Naive thymus-derived CD8-positive, alpha-beta T cell (primary cell): ENCODE measurements at regions not wholly inside any gene's neighbourhood (a gene's known extent, or its start where the extent isn't known, plus 50 kb on each side); places are given as distances from the start of the nearest gene placed in this dataset.
A peak's percentile ranks its signal among the peaks of the same experiment; 100 is the strongest.

ENCODE experiments used
- ATAC-seq, 2 donors: fragments of 150-1000 bp; cut with Tn5 transposase in 1 of 2; sonication (Bioruptor Pico), chemical (Tn5 transposase) in 1 of 2; 1 replicate in 1 of 2; 2 replicates in 1 of 2; pipeline ENCODE4 v1.10.0; 2021; ENCODE audit warnings: mild to moderate bottlenecking in 2 of 2, moderate library complexity in 2 of 2
- POLR2A ChIA-PET: fragments of 350-600 bp; sonication (Branson Sonifier 250); formaldehyde crosslinking; loops from one replicate; lab custom pipeline; 2021; ENCODE audit warnings: antibody characterized with exemption; lab: Charles Lee
- DNase-seq, 10 donors: peaks; one replicate each; pipeline versions ENCODE4 v3.0.0 to v3.0.0-alpha.2; 2020 to 2022
- H3K27ac Mint-ChIP-seq, 10 donors: one replicate each; pipeline ENCODE4 v1.8.0; 2020 to 2022; ENCODE audit warnings: mild to moderate bottlenecking in 10 of 10, mixed read lengths in 10 of 10, moderate library complexity in 4 of 10, inconsistent platforms in 1 of 10
- H3K27me3 Mint-ChIP-seq, 5 donors: one replicate each; pipeline ENCODE4 v1.8.0; 2021 to 2022; ENCODE audit warnings: mixed read lengths in 5 of 5
- H3K36me3 Mint-ChIP-seq, 3 donors: one replicate each; pipeline ENCODE4 v1.8.0; 2020 to 2022; ENCODE audit warnings: mixed read lengths in 3 of 3, mild to moderate bottlenecking in 2 of 3, inconsistent platforms in 1 of 3
- H3K4me1 Mint-ChIP-seq, 4 donors: one replicate each; pipeline ENCODE4 v1.8.0; 2021 to 2022; ENCODE audit warnings: mixed read lengths in 4 of 4
- H3K4me3 Mint-ChIP-seq, 10 donors: one replicate each; pipeline ENCODE4 v1.8.0; 2020 to 2022; ENCODE audit warnings: mild to moderate bottlenecking in 10 of 10, mixed read lengths in 10 of 10, moderate library complexity in 6 of 10, inconsistent platforms in 1 of 10
- H3K9me3 Mint-ChIP-seq, 9 donors: one replicate each; pipeline ENCODE4 v1.8.0; 2020 to 2022; ENCODE audit warnings: mixed read lengths in 9 of 9, mild to moderate bottlenecking in 3 of 9, inconsistent platforms in 1 of 9, moderate library complexity in 1 of 9

DNA sequence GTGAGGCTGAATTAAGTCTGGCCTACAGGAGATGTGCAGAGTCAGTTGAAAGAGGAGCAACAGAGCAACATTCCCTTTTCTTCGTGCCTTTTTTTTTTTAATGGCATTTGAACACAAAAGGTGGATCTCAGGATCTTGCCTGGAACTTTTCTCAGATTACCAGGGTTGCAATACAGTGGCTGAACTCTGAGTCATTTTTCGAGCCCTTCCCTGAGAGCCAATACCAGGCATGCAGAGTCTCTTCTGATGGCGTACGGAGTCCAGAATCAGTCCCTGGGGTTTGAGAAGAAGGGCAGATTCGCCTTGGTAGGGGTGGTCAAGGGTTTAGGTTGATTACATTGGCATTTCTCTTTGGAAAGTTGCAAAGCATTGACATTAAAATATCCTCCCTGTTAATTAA lies 271.5 kb downstream of the GAS1 start:
- peaks cover 0 to 1% (median 0%) of the 10 kb centered on the region in 3 donors for H3K36me3 Mint-ChIP-seq
- no peak overlapping the region for H3K4me3 Mint-ChIP-seq
- DNase-seq (no peak), ATAC-seq (no peak)
- POLR2A ChIA-PET, result no interaction called here
- peaks cover 0 to 8% (median 3%) of the 10 kb centered on the region in 5 donors for H3K27me3 Mint-ChIP-seq
- peaks cover 0 to 1% (median 0%) of the 10 kb centered on the region in 4 donors for H3K4me1 Mint-ChIP-seq
- peaks cover 0 to 4% (median 2%) of the 10 kb centered on the region in 9 donors for H3K9me3 Mint-ChIP-seq
- no peak overlapping the region for H3K27ac Mint-ChIP-seq

DNA sequence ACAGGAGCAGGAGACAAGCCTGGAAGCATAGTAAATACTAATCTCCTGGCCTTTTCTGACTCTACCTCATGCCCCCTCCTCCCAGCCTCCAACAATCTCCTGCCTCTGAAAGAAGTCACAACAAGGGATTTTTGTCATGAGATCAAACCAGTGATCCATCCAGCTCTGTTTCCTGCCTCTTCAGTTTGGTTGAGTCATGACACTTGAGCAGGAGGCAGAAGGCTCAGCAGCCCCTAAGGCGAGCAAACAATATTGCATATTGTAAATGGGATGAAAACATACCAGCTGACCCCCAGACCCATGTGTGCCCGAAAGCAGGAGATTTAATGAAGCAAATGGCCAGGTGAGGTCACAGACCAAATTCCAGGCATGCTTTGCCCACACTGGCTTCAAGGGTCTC lies 272.8 kb downstream of the GAS1 start:
- H3K9me3 Mint-ChIP-seq, result peaks cover 0 to 14% (median 6%) of the 10 kb centered on the region in 9 donors
- ATAC-seq (no peak), DNase-seq (no peak)
- no peak overlapping the region for H3K4me3 Mint-ChIP-seq
- POLR2A ChIA-PET, result no interaction called here
- peaks cover 0 to 1% (median 0%) of the 10 kb centered on the region in 4 donors for H3K4me1 Mint-ChIP-seq
- H3K36me3 Mint-ChIP-seq, result peaks cover 0 to 4% (median 0%) of the 10 kb centered on the region in 3 donors
- no peak overlapping the region for H3K27ac Mint-ChIP-seq
- peaks cover 0 to 8% (median 5%) of the 10 kb centered on the region in 5 donors for H3K27me3 Mint-ChIP-seq

DNA sequence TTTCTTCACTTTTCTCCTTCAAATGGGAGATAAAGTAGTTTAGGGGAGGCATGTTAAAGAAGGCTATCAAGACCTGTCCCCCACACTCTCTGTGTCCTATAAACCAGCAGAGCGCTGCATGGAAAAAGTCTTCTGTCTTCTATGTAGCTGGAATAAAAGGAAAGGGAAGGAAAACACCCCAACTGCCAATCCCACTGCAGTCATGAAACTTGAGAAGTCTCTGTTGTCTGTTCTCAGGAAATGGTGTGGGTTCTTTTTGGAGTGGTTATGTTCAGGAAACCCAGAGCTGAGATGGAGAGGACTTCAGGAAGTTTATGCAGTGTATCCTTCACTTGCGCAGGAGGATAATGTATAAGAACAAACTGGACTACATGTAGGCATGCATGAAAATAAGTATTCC lies 274.3 kb downstream of the GAS1 start:
- ATAC-seq, result no peak
- no peaks in the 10 kb centered on the region for H3K4me1 Mint-ChIP-seq
- POLR2A ChIA-PET, result no interaction called here
- H3K27me3 Mint-ChIP-seq, result peaks cover 0 to 7% (median 4%) of the 10 kb centered on the region in 5 donors
- no peak overlapping the region for H3K27ac Mint-ChIP-seq
- H3K36me3 Mint-ChIP-seq, result peaks cover 0 to 4% (median 0%) of the 10 kb centered on the region in 3 donors
- H3K4me3 Mint-ChIP-seq, result no peak overlapping the region
- peaks cover 0 to 14% (median 6%) of the 10 kb centered on the region in 9 donors for H3K9me3 Mint-ChIP-seq
- no peak for DNase-seq

DNA sequence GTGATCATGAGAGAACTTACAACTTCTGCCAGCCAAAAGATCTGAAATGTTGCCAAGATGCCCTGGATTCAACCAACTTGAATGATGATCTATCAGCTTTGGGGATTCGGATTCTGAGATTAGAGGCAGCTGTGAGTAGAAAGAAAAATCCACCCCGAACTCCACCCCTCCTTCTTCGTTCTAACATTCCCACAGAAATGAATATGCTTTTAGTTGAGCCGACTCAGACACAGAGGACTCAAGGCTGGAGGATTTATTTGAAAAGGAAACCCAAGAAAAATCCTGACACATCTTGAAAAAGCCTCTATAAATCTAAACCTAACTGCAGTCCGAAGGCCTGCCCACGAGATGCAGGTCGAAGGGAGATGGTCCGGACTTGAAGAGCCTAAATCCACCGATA lies 275.0 kb downstream of the GAS1 start:
- POLR2A ChIA-PET, result no interaction called here
- no peak overlapping the region for H3K27ac Mint-ChIP-seq
- peaks cover 0 to 10% (median 5%) of the 10 kb centered on the region in 5 donors for H3K27me3 Mint-ChIP-seq
- DNase-seq (no peak), ATAC-seq (no peak)
- no peaks in the 10 kb centered on the region for H3K4me1 Mint-ChIP-seq
- H3K4me3 Mint-ChIP-seq, result no peak overlapping the region
- peaks cover 0 to 4% (median 0%) of the 10 kb centered on the region in 3 donors for H3K36me3 Mint-ChIP-seq
- peaks cover 0 to 14% (median 6%) of the 10 kb centered on the region in 9 donors for H3K9me3 Mint-ChIP-seq

DNA sequence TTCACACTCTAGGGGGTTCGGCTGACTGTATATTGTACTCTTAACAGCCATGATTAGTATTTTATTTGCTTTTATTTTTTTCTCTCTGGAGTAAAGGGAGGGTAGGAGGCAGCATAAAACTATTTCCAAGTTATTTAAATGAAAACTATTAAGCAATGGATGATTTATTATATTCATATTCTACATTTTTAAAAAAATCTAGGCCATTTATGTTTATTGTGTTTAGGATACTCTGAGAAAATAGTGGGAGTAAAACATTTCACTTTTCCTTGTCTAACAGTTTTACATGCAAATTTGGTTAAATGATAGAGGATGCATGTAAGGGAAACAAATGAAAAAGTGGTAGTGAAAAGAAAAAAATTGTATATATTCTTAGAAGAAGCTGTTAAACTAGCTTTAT lies 276.3 kb downstream of the GAS1 start:
- peaks cover 0 to 16% (median 5%) of the 10 kb centered on the region in 5 donors for H3K27me3 Mint-ChIP-seq
- POLR2A ChIA-PET, result no interaction called here
- ATAC-seq, result no peak
- peaks cover 0 to 14% (median 6%) of the 10 kb centered on the region in 9 donors for H3K9me3 Mint-ChIP-seq
- H3K4me1 Mint-ChIP-seq, result peaks cover 0 to 5% (median 3%) of the 10 kb centered on the region in 4 donors
- peaks cover 0 to 4% (median 0%) of the 10 kb centered on the region in 3 donors for H3K36me3 Mint-ChIP-seq
- no peak overlapping the region for H3K27ac Mint-ChIP-seq
- H3K4me3 Mint-ChIP-seq, result no peak overlapping the region
- DNase-seq, result no peak

DNA sequence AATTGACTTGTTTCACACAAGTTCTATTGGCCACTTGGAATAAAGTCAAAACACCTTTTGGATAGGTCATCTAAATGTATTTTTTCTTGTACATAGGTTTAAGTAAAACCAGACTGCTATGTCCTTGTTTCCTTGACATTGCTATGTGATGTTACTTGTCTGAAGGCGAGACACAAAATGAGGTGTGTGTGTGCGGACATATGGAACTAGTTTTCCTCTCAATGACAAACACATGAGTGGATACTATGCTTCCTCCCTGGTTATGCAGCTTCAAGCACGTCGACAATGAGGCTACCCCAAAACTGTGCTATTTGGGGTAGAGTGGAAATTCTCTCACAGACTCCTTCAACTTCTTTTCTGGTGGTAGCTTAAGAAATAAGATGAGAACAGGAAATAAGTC lies 276.8 kb downstream of the GAS1 start:
- H3K4me1 Mint-ChIP-seq, result peaks cover 0 to 5% (median 3%) of the 10 kb centered on the region in 4 donors
- no peak overlapping the region for H3K27ac Mint-ChIP-seq
- ATAC-seq (no peak), DNase-seq (no peak)
- H3K27me3 Mint-ChIP-seq, result peaks cover 0 to 21% (median 5%) of the 10 kb centered on the region in 5 donors
- POLR2A ChIA-PET, result no interaction called here
- H3K4me3 Mint-ChIP-seq, result no peak overlapping the region
- H3K36me3 Mint-ChIP-seq, result peaks cover 0 to 4% (median 0%) of the 10 kb centered on the region in 3 donors
- peaks cover 0 to 14% (median 6%) of the 10 kb centered on the region in 9 donors for H3K9me3 Mint-ChIP-seq

DNA sequence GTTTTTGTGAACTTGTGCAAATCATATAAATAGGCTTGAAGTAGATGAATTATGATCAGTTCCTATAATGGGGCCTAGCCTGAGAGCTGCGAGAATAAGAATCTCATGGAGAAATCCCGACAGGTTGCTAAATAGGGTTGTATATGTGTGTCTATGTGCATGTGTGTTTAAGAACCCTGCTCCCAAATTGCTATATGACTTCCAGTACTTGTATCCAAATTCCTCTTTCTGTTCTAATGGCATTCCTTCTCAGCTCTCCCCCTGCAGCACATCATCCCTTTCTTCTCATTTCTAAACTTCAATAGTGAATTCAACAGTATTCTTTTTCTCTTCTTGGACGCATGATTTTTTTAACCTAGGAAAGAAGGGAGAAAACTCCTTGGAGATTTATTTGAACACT lies 277.2 kb downstream of the GAS1 start:
- Mint-ChIP-seq H3K36me3 (peaks cover 0 to 4% (median 0%) of the 10 kb centered on the region in 3 donors), H3K27ac (peak overlapping the region in 1 of 10 donors; percentile 4), H3K4me3 (no peak overlapping the region), H3K9me3 (peaks cover 0 to 14% (median 6%) of the 10 kb centered on the region in 9 donors), H3K4me1 (peaks cover 0 to 5% (median 3%) of the 10 kb centered on the region in 4 donors), H3K27me3 (peaks cover 0 to 23% (median 5%) of the 10 kb centered on the region in 5 donors)
- ATAC-seq (no peak), DNase-seq (no peak)
- POLR2A ChIA-PET, result no interaction called here

DNA sequence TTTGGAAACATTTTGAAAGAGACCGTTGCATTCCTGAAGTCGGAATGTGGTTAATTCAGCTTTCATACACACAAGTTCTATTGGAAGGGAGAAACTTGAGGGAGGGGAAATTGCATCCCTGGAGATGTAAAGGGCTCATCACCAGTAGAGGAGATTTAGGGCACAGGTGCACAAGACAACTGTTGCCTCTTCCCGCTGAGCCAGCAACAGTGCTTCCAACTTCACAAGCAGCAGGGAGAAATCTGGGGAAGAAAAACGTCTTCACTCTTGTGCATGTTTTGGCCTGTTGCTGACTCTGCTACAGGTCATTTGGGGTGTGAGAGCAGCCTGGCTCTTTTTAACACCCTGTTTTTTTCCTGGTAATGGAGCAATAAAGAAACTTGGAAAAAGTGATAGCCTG lies 277.9 kb downstream of the GAS1 start:
- peaks cover 0 to 14% (median 6%) of the 10 kb centered on the region in 9 donors for H3K9me3 Mint-ChIP-seq
- POLR2A ChIA-PET, result no interaction called here
- no peak for ATAC-seq

DNA sequence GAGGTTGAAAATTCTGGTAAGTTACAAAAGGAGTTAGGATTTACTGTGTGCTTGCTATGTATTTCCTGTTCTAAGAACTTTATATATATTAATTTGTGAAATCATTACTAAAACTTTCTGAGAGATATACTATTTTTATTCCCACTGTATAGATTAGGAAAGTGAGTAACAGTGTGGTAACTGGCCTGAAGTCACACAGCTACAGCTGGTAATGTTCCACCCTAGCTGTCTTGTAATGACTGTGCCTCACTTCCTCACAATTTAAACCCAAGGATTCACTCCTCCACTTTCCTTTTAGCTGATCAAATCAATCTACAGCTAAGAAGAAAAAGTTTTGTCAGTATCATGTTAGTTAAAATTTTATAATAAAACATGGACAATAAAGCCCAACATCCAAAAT lies 278.8 kb downstream of the GAS1 start:
- Mint-ChIP-seq H3K4me3 (no peak overlapping the region), H3K27ac (no peak overlapping the region), H3K9me3 (peaks cover 0 to 14% (median 6%) of the 10 kb centered on the region in 9 donors), H3K27me3 (peaks cover 0 to 28% (median 5%) of the 10 kb centered on the region in 5 donors), H3K4me1 (peaks cover 0 to 5% (median 3%) of the 10 kb centered on the region in 4 donors), H3K36me3 (peaks cover 0 to 4% (median 0%) of the 10 kb centered on the region in 3 donors)
- ATAC-seq, result no peak
- POLR2A ChIA-PET, result no interaction called here
- no peak for DNase-seq

More for the DNA sequence above, 277.9 kb downstream of the GAS1 start:
- Mint-ChIP-seq H3K36me3 (peaks cover 0 to 4% (median 0%) of the 10 kb centered on the region in 3 donors), H3K4me1 (peaks cover 0 to 5% (median 3%) of the 10 kb centered on the region in 4 donors), H3K27me3 (peaks cover 0 to 28% (median 5%) of the 10 kb centered on the region in 5 donors), H3K4me3 (no peak overlapping the region), H3K27ac (no peak overlapping the region)
- DNase-seq, result no peak

DNA sequence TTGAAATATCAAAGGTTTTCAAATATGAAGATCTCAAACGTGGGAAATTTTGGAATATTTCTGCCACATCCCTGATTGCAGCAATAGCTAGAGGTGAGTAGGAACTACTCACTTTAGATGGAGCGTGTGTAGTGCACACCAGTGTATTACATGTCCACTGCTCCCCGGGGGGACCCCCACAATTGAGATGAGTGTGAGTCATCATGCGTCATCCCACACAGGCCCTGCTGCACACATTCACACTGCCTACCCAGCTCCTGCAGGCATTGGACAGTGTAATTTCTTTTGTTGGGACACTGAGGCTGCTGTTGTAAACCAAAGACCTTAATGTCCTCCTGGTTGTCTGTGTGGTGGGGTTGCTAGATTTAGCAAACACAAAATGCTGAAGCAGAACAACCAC lies 280.0 kb downstream of the GAS1 start:
- H3K4me3 Mint-ChIP-seq, result no peak overlapping the region
- peaks cover 0 to 14% (median 6%) of the 10 kb centered on the region in 9 donors for H3K9me3 Mint-ChIP-seq
- peaks cover 0 to 4% (median 0%) of the 10 kb centered on the region in 3 donors for H3K36me3 Mint-ChIP-seq
- POLR2A ChIA-PET, result no interaction called here
- no peak for ATAC-seq
- peaks cover 0 to 28% (median 5%) of the 10 kb centered on the region in 5 donors for H3K27me3 Mint-ChIP-seq
- H3K4me1 Mint-ChIP-seq, result peaks cover 0 to 5% (median 3%) of the 10 kb centered on the region in 4 donors
- no peak overlapping the region for H3K27ac Mint-ChIP-seq
- DNase-seq, result no peak

DNA sequence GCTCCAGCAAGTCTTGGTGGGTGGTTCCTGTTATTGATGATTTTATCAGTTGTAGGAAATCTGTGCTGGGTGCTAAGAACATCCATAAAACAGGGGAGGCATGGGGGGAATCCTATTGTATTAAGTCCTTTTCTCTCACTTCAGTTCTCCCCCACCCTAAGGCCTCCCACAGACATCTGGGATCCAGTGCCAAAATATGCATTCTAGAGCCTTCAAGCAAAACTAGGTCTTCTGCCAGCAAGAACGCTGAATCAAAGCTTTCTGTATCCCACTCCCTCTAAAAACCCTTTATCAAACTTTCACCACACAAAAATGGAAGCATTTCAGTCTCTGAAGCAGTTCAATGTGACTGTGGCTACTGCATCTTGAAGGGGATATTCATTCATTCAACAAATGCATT lies 281.9 kb downstream of the GAS1 start:
- peaks cover 0 to 6% (median 0%) of the 10 kb centered on the region in 9 donors for H3K9me3 Mint-ChIP-seq
- peaks cover 2 to 8% (median 6%) of the 10 kb centered on the region in 4 donors for H3K4me1 Mint-ChIP-seq
- ATAC-seq, result no peak
- H3K27ac Mint-ChIP-seq, result no peak overlapping the region
- no peak overlapping the region for H3K4me3 Mint-ChIP-seq
- POLR2A ChIA-PET, result no interaction called here
- H3K27me3 Mint-ChIP-seq, result peaks cover 0 to 28% (median 5%) of the 10 kb centered on the region in 5 donors
- no peaks in the 10 kb centered on the region for H3K36me3 Mint-ChIP-seq
- no peak for DNase-seq

DNA sequence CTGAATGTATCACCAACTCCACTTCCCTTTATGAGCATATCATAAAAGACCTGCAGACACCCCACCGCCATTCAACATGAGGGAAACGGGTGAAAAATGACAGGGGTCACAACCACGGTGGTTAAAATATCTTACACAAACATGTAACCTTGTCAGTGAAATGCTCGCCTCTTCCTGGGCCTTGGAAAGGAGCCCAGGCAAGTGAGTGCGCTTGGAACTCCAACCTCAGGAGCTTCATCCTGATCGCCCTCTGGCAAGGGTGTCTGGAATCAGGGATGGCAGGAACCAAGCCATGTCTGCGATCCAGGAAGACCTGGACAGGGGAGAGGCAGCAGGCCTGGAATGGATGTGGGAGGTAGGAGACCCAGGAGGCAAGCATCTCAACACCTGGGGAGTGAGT lies 282.7 kb downstream of the GAS1 start:
- Mint-ChIP-seq H3K36me3 (no peaks in the 10 kb centered on the region), H3K27ac (no peak overlapping the region), H3K9me3 (peaks cover 0 to 3% (median 0%) of the 10 kb centered on the region in 9 donors), H3K27me3 (peaks cover 0 to 26% (median 5%) of the 10 kb centered on the region in 5 donors), H3K4me1 (peaks cover 9 to 16% (median 13%) of the 10 kb centered on the region in 4 donors), H3K4me3 (no peak overlapping the region)
- DNase-seq, result no peak
- POLR2A ChIA-PET, result no interaction called here
- no peak for ATAC-seq

DNA sequence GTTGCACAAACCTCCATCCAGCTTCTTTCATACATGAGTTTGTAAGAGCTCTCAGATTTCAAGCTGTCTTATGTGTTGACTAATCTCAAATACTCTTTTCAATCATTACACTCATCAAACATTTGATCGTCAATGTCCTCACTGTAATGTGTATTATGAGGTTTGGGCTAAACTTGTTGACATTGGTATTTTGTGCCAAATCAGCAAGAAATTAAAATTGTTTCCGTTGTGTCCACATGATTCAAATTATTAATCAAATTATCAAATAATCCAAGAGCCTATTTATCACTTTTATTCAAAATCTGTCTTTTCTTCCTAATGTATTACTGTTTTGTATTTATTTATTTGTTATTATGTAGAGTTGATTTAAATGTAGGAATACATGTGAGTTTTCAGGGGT lies 283.4 kb downstream of the GAS1 start:
- POLR2A ChIA-PET, result no interaction called here
- DNase-seq (no peak), ATAC-seq (no peak)
- Mint-ChIP-seq H3K27ac (no peak overlapping the region), H3K27me3 (peaks cover 0 to 26% (median 5%) of the 10 kb centered on the region in 5 donors), H3K4me3 (no peak overlapping the region), H3K36me3 (no peaks in the 10 kb centered on the region), H3K4me1 (peaks cover 9 to 21% (median 19%) of the 10 kb centered on the region in 4 donors), H3K9me3 (no peaks in the 10 kb centered on the region)
